ENCODE measurements at regions not wholly inside any gene's neighbourhood (a gene's known extent, or its start where the extent isn't known, plus 50 kb on each side); places are given as distances from the start of the nearest gene placed in this dataset.
A peak's percentile ranks its signal among the peaks of the same experiment; 100 is the strongest.

DNA sequence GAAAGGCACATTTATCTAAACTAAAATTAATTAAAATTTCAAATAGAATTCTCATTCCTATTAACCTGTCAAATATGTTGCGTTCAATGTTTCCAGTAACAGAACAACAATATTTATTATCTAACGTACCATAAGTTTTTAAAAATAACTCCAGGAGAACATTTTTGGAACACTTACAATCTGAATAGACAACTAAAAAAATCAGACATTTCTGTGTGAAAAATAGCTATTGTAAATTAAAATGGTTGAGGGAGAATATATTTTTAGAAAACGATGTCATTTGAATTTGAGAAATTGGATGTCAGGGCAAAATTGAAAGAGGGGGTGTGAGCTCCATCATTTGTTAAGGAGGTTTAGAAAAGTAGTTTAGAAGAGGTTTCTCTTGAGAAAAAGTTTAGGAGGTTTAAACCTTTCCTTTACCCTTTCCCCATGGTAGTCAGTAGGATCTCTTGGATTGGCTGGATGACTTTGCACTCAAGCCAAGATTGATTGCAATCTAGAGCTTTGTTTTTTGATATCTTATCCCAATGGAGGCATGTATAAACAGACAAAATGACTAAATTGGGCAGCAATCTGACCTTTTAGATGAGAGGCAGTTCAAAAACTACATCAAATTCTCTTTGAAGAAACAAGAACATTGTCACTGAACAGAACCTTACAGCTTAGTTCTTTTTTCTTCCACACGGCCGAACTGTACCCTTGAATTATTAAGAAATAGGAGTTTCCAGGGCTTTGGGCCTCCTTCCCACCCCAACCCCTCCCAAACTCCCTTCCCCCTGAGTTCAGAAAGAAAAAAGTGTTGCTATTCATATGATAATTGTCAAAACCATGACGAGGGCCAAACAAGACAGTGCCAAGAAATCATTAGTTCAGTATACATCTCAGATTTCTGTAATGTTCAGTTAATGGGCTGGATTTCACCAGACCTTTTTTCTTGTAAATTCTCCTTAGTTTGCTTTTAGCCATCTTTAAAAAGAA lies 79.7 kb upstream of the CDIN1 start:
- H3K27ac ChIP-seq, result no peak overlapping the region

DNA sequence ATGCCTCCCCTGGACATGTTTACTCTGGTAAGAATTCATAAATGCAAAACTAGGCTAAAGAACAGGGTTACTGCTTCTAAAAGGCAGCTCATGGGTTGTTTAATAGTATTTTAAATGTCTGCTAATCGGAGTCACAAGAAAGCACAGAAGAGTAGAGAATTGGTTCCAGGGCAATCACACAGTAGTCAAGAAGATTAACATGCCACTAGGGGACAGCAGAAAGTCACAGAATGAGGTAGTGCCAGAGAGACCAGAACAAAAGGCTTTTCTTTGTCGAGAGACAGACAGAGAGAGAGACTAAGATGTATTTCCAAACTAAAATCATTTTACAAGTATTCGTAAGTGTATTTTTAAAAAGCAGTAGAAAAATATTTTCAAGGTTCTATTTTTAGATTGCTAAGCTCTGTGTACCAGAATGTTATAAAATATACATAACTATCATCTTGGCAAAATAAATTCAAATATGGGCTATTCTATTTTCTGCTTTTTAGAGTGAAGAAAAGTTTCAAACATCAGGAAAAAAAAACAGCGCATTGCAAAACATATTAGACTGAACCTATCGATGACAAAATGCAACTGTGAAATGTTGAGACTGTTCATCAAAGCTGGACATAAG lies 78.3 kb upstream of the CDIN1 start:
- H3K27ac ChIP-seq, result no peak overlapping the region
- no peak for TF ChIP-seq ZFX (IDR thresholded peaks at IDR 0.05)
- TF ChIP-seq, protein P1, sequence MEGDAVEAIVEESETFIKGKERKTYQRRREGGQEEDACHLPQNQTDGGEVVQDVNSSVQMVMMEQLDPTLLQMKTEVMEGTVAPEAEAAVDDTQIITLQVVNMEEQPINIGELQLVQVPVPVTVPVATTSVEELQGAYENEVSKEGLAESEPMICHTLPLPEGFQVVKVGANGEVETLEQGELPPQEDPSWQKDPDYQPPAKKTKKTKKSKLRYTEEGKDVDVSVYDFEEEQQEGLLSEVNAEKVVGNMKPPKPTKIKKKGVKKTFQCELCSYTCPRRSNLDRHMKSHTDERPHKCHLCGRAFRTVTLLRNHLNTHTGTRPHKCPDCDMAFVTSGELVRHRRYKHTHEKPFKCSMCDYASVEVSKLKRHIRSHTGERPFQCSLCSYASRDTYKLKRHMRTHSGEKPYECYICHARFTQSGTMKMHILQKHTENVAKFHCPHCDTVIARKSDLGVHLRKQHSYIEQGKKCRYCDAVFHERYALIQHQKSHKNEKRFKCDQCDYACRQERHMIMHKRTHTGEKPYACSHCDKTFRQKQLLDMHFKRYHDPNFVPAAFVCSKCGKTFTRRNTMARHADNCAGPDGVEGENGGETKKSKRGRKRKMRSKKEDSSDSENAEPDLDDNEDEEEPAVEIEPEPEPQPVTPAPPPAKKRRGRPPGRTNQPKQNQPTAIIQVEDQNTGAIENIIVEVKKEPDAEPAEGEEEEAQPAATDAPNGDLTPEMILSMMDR (conservative IDR thresholded peaks at IDR 0.05), result peak; percentile 94

More for the DNA sequence above, 79.7 kb upstream of the CDIN1 start:
- TF ChIP-seq, protein P1 (conservative IDR thresholded peaks at IDR 0.05), result no peak
- no peak for TF ChIP-seq ZFX (IDR thresholded peaks at IDR 0.05)

DNA sequence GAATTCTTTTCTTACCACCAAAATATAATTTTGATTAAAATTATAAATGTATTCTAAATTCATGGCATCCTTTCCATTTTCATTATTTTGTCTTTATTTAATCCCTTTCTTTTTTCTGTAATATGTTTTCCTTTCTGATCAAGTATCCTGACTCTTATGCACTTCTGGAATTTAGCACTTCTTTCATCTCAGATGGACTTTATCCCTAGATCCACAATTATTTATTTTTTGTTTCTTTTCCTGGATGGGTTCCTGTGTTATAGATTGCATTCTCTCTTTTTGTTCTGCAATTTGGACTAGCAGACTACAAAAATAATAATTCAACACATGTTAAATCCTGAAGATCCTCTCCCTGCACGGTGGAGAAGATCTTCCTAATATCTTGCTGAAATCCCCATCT lies 76.9 kb upstream of the CDIN1 start:
- TF ChIP-seq ZFX (IDR thresholded peaks at IDR 0.05), result no peak
- TF ChIP-seq, protein P1 (conservative IDR thresholded peaks at IDR 0.05), result no peak
- no peak overlapping the region for H3K27ac ChIP-seq

DNA sequence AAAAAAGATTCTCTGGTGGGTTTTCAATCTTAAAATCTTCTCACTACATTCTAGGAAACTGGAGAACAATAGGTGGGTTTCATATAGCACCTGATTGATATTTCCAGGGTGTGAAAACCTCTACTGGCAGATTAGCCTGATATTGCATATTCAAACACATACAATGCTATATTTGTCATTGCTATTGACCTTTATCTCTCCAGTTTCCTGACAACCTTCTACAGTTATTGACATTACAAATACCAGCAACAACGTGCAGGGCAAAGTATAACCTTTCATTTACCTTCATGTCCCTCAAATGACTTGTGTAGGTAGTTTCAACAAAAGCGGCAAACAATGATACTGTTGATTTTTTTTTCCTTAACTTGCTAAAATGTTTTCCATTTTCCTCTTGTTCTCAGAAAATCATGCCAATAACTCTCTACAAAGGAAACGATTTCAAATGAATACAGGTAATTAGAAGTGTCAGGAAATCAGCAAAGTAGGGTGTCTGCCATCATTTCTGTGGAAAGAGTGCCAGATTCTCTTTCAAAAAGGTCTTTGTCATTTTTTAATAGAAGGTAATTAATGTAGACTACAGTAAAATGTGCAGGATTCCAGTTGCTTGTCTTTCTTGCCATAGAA lies 72.6 kb upstream of the CDIN1 start:
- TF ChIP-seq, protein P1 (conservative IDR thresholded peaks at IDR 0.05), result no peak
- TF ChIP-seq ZFX (IDR thresholded peaks at IDR 0.05), result no peak
- H3K27ac ChIP-seq, result no peak overlapping the region

DNA sequence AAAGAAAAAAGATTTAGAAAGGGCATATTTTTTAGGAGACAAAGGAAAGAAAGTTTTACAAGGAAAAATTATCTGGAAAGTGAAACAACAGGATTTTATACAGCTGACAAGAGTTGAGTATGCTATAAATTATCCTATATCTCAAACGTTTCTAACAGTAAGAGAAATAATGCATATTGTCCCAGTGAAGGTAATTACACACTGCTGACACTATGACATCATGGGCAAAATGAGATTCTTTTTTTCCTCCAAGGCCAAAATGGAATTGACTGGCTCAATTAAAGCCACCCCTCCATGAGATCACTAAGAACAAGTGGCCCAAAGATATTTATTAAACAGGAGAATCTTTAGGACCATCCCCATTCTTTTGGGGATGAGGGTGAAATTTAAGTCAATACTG lies 72.0 kb upstream of the CDIN1 start:
- TF ChIP-seq, protein P1 (conservative IDR thresholded peaks at IDR 0.05), result no peak
- TF ChIP-seq ZFX (IDR thresholded peaks at IDR 0.05), result no peak
- H3K27ac ChIP-seq, result no peak overlapping the region

DNA sequence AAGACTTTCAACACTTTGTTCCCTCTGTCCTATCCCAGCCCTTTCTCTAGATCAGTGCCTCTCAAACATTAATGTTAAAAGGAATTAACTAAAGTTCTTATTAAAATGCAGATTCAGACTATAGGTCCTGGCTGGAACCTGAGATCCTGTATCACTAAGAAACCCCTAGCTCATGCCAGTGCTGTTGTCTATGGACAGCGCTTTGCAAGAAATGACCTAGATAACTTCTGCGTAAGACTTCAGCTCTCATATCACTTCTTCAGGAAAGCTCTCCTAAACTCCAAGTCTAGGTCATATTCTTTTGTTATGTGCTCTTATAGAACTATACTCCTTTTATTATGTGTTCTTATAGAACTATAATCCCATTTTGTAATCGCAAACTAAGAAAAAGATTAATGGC lies 67.8 kb upstream of the CDIN1 start:
- no peak overlapping the region for H3K27ac ChIP-seq
- TF ChIP-seq ZFX (IDR thresholded peaks at IDR 0.05), result no peak
- TF ChIP-seq, protein P1 (conservative IDR thresholded peaks at IDR 0.05), result no peak

DNA sequence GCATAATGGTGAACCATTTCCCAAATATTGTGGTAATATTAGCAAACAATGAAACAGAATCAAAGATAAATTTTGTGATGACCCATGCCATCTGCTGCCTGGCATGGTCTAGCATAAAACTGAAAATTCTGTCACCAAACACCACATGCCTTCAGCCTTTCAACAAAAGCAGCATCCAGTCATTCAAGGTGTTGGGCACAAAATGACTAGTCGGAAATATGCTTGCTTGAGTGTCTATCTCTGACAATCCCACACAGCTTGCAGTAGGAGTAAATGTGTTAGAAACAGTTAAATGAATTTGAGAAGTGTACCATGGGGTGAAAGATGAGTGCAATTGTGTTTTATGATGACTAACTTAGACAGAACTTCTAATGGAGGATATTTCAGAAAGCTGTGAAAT lies 61.7 kb upstream of the CDIN1 start:
- no peak overlapping the region for H3K27ac ChIP-seq
- no peak for TF ChIP-seq ZFX (IDR thresholded peaks at IDR 0.05)
- TF ChIP-seq, protein P1 (conservative IDR thresholded peaks at IDR 0.05), result no peak

Data from C4-2B (cell line).